Stomach (tissue), 4 donors: ENCODE measurements at regions not wholly inside any gene's neighbourhood (a gene's known extent, or its start where the extent isn't known, plus 50 kb on each side); places are given as distances from the start of the nearest gene placed in this dataset.

Source experiments
- CTCF ChIP-seq, 7 experiments: fragments of 450-650 bp in 4 of 7; fragments of 200-600 bp in 3 of 7; sonication (generic) in 3 of 7; IDR thresholded peaks; one replicate each; pipeline ENCODE4 v1.5.1; 2016 to 2019; ENCODE audit warnings: antibody characterized with exemption in 7 of 7, control low read depth in 2 of 7, mild to moderate bottlenecking in 1 of 7
- EP300 ChIP-seq: sonication (generic); formaldehyde crosslinking; IDR thresholded peaks from one replicate; pipeline ENCODE4 v1.6.1; 2017; ENCODE audit warnings: antibody characterized with exemption

- no peak for TF ChIP-seq CTCF (IDR thresholded peaks at IDR 0.05)
- TF ChIP-seq EP300: no peak
These were observed 220.4 kb upstream of the DEPDC1 start for GRCh38 chr1:68717330-68717729.
